Spleen (tissue), 7 donors: ENCODE measurements at regions not wholly inside any gene's neighbourhood (a gene's known extent, or its start where the extent isn't known, plus 50 kb on each side); places are given as distances from the start of the nearest gene placed in this dataset.

Source experiments
- CTCF ChIP-seq, 11 experiments: fragments of 200-600 bp in 7 of 11; fragments of 450-650 bp in 4 of 11; sonication (generic) in 4 of 11; IDR thresholded peaks in 8 of 11; conservative IDR thresholded peaks in 3 of 11; 1 replicate in 7 of 11; 2 replicates in 4 of 11; pipeline versions ENCODE4 v1.4.0 to v1.8.0; 2016 to 2021; ENCODE audit warnings: antibody characterized with exemption in 11 of 11, inconsistent platforms in 4 of 11, mild to moderate bottlenecking in 1 of 11
- POLR2A ChIP-seq, 3 donors: fragments of 450-650 bp; IDR thresholded peaks; one replicate each; pipeline ENCODE4 v1.5.1; 2017; ENCODE audit warnings: antibody characterized with exemption in 3 of 3, mild to moderate bottlenecking in 1 of 3
- donor health status: DM: no; HTN: no; CAD: no; lungs with moderate emphysema.
- donor health status: DM: no; HTN: no; CAD: no.
- donor health status: DM: no; HTN: no; CAD: no.

GRCh38 chr2:8456151-8457091 is 225.4 kb upstream of the ID2 start:
- TF ChIP-seq CTCF (IDR thresholded peaks at IDR 0.05 in 8 of 11, conservative IDR thresholded peaks at IDR 0.05 in 3 of 11), result no peak
- TF ChIP-seq POLR2A (IDR thresholded peaks at IDR 0.05), result no peak
